ENCODE measurements at regions not wholly inside any gene's neighbourhood (a gene's known extent, or its start where the extent isn't known, plus 50 kb on each side); places are given as distances from the start of the nearest gene placed in this dataset.
"Not testable (repeated sequence)": the region's sequence is repeated elsewhere in the genome, so short reads cannot be mapped to it uniquely, and the experiment has no call there.

DNA sequence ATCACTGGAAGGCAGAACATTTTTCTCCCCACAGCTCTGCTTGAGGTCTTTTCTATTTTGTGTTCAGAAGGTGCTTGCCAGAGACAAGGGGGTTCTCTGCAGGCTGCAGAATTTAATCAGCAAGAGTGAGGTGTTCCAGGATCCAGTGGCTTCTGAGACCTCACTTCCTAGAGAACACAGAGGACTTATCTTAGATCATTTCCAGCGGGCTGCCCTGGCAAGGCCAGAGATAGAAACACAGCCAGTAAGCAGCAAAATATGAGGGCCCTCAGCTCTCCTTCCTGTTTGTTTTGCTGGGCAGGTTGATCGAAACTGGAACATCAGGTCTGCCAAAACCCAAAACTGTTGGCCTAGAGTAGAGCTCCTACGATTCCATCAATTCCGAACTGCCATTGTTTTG is 187.3 kb downstream of the DIRAS2 start:
- in situ Hi-C loops (cut with HindIII; ENCODE audit: low sequenced_read_pairs), result no loop called here

DNA sequence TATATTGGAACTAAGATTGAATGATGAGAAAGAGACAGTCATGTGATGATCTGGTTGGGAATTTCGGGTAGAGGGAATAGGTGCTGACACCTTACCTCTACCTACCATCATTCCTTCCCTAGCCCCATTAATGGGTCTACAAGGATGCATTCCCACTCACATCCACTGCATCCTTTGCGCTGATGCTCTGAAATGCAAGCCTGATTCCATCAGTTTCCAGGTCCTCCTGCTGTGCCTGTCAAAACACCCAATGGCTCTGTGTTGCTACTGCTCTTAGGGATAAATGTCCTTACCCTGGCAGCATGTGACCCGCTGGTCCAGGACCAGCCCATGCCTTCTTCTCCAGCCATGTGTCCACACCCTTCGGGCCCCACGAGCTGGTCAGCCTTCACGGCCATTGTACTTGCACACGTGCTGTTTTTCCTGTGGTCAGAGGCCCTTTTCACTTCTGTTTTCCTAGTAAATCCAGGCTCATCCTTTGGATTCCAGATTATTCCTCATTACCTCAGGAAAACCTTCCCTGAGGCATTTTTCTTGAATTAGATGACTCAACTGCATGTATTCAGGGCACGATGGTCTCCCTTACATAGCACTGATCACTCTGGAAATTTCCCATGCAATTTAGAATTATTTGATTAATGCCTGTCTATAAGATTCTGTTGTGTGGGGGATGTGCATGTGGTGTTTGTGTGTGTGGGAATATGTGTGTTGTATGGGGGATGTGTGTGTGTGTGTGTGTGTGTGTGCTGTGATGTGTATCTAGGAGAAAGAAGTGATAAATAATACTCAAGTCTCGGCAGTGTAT is 185.0 kb downstream of the DIRAS2 start:
- in situ Hi-C loops (cut with HindIII; ENCODE audit: low sequenced_read_pairs), result no loop called here

DNA sequence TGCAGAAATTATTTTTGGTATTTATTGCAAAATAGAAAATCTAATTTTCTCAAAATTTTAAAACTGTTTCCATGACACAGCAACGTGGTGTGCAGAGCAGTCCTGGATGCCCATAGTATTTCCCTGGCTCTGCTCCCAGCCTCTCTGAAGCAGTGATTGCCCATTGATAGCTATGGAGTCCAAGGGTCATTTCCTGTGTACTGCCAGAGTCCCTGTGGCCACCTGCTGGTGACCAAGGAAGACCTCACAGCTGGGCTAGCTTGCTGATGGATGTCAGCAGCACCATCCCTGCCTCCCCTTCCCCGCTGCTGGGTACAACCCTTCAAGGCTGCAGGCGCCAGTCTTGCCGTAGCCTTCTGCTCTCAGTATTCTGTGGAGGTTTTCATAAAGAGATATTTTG is 184.1 kb downstream of the DIRAS2 start:
- in situ Hi-C loops (cut with HindIII; ENCODE audit: low sequenced_read_pairs), result no loop called here

DNA sequence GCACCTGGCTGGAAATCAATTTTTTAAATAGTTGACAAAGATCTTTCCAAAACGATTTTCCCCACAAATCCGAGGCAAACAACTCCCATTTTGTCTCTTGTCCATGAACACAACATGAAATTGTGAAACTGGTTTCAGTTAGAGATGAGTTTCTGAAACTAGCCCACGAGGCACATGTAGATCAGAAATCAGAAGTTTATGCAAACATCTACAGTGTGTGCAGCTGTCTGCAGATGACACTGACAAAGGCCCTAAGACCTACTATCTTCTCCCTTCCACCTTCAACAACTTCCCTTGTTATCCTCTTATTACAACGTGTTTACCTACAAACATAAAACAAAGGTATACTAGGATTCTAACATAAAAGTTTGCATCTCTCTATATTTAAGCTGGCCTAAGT is 183.3 kb downstream of the DIRAS2 start:
- in situ Hi-C loops (cut with HindIII; ENCODE audit: low sequenced_read_pairs), result no loop called here

DNA sequence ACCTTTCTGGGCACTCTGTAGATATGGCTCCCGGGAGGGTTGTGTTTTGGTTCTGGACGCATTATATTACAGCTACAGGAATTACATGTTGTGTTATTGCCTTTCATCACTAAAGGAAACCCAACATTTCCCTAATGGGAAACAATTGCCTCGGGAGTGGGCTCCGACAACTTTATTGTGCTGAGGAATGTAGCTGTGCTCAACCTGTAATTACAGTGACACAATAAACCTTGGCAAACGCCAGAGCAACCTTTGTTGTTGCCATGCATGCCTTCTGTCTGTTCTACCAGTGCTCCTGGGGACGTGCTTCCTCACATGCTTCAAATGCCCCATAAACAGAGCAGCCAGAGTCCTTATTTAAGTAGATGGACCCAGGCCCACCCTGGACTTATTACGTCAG is 182.4 kb downstream of the DIRAS2 start:
- in situ Hi-C loops (cut with HindIII; ENCODE audit: low sequenced_read_pairs), result no loop called here

DNA sequence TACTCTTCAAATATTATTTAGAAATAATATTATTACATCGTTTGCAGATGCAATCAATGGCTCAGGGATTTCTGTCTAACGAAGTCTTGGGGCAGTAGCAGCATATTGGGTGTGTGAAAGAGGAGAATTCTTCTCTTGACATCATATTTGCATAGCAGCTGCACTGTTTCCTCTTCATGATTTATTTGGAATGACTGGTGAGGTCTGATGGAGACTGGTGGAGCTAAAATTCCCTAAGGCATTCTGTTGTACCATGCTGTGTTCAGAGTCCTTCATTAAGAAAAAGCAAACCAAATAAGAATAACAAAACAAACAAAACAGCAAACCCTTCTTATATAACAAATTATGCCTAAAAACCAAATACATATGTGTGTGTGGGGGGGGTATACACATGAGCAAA is 177.6 kb downstream of the DIRAS2 start:
- in situ Hi-C loops (cut with HindIII; ENCODE audit: low sequenced_read_pairs), result no loop called here

DNA sequence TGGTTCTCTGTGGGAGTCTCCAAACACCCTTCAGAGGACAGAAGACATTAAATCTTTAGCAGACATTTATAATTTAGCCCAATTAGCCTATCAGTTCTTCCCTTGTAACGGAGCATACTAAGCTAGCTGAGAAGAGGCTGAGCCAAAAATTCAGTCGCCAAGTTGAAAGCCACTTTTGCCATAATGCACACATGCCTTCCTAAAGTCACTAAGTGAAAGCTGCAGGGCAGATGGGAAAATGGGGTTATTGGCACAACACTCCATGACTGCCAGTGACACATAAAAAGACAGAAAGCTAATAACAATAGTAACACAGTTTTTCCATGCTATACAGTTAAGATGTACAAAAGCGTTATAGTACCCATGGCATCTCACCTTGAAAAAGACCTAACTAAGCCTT is 176.2 kb downstream of the DIRAS2 start:
- in situ Hi-C loops (cut with HindIII; ENCODE audit: low sequenced_read_pairs), result no loop called here

DNA sequence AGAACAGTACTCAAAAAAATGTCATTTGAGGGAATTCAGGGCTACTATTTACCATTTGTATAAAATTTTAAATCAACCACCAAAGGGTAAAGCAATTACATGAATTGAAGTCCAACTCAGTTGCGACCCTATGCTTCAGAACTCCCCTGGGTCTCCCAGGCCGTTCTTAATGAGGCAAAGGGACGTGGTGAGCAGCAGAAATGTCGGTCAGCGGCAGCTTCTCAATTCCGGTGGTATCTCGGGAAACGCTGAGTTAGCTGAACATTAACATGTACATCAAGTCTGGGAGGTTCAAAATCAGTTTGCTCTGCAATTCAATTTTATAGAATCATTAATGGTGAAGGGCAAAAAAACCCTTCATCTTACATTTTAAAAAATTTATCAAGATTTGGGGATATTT is 173.2 kb downstream of the DIRAS2 start:
- in situ Hi-C loops (cut with HindIII; ENCODE audit: low sequenced_read_pairs), result no loop called here

DNA sequence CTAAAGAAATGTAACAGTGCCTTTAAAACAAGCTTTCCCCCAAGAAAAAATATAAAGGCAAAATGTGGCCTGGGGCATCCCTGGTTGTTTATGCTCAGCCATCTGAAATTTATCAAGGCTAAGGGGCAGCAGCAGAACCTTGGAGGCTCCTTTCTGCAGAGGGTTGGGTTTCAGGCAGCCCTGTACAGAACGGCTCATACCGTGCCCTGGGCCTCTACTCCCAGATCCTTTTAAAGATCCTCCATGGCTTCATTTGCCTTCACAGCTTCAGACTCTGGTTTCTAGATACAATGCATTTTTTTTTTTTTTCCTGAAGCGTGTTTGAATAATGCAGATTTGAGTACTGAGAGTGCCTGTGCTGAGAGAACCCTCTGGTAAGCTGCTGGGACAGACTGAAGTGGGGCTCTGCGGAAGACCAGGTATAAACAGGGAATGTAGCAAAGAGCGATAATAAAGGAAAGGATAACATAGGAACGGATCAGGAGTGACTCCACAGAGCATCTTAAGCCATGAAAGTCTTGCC is 172.7 kb downstream of the DIRAS2 start:
- in situ Hi-C loops (cut with HindIII; ENCODE audit: low sequenced_read_pairs), result no loop called here

DNA sequence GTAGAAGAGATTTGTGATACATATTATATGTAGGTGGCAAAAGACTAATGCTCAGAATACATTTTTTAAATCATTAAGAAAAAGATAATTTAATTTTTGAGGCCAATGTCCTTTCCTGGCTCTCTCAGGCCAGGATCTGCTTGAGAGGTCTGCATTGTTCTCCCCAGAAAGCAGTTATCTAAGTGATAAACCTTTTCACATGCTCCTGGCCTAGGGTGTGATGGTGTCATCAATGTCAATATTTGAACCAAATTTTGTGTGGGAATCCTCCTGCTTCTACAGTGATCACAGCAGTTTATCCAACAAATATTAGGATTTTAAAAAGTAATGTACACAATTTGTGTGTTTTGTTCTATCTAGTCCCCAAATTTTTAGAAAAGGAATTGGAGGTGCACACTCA is 166.6 kb downstream of the DIRAS2 start:
- in situ Hi-C loops (cut with HindIII; ENCODE audit: low sequenced_read_pairs), result no loop called here

DNA sequence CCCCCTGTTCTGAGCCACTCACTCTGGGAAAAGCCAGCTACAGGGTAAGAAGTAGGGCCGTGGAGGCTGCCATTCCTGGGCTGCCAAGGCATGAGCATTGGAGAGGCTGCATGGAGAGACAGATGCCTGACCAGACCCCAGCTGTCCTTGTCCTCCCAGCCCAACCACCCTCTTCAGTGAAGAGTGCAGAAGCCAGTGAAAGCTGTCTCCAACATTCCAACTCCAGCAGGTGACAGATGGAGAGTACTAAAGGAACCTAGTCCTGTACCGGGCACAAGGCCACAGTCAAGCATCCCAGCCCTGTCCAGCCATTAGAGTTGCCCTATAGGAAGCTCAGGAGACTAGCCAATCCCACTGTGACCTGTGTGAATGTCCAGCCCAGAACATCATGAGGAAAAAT is 165.1 kb downstream of the DIRAS2 start:
- in situ Hi-C loops (cut with HindIII; ENCODE audit: low sequenced_read_pairs), result no loop called here

DNA sequence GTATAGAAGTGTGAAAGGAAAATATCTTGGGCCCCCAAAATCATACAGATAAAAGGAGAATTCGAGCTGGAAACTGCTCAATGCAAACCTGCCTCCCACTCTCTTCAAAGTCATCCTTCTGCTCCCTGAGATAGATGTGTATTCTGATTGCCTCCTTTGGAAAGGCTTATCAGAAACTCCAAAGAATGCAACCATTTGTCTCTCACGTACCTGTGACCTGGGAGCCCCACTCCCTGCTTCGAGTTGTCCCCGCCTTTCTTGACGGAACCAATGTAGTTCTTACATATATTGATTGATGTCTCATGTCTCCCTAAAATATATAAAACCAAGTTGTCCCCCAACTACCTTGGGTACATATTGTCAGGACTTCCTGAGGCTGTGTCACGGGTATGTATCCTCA is 163.8 kb downstream of the DIRAS2 start:
- in situ Hi-C loops (cut with HindIII; ENCODE audit: low sequenced_read_pairs), result no loop called here

DNA sequence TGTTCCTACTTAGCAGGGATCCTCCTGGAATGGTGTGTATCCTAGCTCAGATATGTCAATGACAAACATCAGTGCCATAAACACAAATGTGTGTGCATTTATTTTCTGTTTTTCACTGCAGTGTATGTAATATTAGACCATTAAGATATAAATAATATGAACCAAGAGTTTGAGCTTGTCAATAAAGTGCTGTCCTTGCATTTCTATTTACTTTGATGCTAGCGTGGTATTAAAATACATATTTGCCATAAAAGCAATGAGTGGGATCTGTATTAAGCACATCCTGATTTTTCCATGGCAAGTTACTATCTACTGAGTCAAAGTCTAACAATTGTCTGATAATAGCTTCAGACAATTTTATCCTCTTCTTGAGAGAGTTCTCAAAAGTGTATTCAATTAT is 157.6 kb downstream of the DIRAS2 start:
- in situ Hi-C loops (cut with HindIII; ENCODE audit: low sequenced_read_pairs), result no loop called here

DNA sequence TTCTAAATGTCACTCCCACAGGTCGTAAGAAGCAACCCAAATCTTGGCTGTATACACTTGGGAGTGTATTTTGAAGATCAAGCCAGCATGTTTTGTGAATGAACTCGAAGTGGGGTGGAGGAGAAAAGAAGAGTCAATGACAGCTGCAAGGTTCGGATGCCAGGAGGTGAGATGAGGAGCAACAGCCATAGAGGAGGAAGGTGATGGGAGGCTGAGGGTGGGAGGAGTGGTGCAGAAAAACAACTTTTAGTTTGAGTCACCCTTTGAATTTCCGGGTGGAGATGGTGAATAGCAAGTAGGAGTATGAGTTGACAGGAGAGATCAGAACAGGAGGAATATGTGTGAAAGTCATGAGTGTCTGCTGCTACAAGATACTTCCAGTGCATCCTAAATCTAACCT is 153.6 kb downstream of the DIRAS2 start:
- in situ Hi-C loops (cut with HindIII; ENCODE audit: low sequenced_read_pairs), result no loop called here

DNA sequence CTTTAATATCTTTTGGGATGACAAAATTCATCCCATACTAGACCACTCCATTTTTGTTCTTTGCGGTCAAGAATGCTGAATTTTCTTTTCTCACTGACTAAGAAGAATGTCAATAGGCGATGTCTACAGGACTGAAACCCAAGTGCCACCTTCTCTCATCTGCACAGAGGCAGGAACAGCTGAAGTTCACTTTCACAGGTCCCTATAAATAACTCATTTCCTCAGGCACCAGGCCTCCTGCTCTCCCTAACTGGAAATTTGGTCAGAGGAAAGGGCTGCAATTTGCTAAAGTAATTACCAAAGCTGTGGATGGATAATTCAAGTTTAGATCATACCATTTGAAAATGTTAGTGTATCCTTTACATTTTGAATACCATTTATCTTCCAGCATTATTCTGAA is 142.9 kb downstream of the DIRAS2 start:
- in situ Hi-C loops (cut with HindIII; ENCODE audit: low sequenced_read_pairs), result no loop called here

DNA sequence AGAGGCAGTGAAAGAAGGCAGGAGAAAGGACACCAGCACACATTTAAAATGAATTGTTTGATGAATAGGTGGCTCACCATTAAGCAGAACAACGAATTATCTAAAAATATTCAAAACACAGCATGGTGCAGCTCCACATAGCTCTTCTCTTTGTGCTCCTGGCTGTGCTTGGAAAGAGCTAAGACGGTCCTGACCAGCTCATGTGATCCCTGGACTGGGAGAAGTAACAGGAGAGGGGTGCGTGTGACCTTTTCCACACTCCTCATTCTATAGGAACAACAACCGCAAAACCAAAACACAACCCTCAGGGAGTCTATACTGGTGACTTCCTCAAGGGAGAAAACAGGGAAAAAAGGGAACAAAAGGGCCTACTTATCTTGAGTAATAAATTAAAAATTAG is 140.5 kb downstream of the DIRAS2 start:
- in situ Hi-C loops (cut with HindIII; ENCODE audit: low sequenced_read_pairs), result no loop called here

DNA sequence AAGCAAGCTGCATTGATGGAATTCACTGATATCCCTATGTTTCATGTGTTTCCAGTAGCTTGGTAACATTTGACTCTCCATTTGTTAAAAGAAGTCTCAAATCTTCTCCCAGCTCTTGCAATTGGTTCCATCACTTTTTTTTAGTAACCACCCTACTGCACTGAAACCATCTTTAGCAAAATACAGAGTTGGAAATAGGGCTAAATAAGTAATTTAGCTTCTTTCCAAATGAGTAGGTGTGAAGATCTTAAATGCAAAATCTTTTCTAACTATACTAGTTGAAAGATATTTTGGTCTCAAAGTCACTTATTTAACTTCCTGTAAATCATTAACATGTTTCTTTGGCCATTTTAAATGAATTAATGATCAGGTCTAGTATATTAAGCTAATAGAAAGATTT is 138.1 kb downstream of the DIRAS2 start:
- in situ Hi-C loops (cut with HindIII; ENCODE audit: low sequenced_read_pairs), result no loop called here

DNA sequence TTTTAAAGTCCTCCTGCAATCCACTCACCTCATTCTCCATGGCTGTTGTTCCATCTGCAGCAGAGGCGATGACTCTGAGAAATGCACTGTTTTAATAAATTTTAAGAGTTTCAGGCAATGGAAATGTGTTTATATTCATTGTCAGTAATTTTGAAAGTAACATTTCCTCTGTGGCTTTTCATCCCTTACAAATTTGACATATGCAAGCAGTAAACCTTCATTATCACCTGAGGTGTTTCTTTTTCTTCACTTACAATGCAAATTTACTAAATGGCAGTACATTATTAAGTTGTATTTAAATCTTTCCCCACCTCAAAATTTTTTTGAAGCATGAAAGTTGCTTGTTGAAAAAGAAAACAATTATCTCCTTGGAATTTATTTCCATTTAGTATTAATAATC is 136.9 kb downstream of the DIRAS2 start:
- in situ Hi-C loops (cut with HindIII; ENCODE audit: low sequenced_read_pairs), result no loop called here

DNA sequence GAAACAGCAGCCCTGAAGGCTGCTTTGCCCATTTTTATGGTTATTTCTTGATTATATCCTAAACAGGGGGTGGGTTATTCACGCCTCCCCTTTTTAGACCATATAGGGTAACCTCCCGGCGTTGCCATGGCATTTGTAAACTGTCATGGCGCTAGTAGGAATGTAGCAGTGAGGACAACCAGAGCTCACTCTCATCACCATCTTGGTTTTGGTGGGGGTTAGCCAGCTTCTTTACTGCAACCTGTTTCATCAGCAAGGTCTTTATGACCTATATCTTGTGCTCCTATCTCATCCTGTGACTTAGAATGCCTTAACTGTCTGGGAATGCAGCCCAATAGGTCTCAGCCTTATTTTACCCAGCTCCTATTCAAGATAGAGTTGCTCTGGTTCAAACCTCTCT is 136.2 kb downstream of the DIRAS2 start:
- in situ Hi-C loops (cut with HindIII; ENCODE audit: low sequenced_read_pairs), result not testable (repeated sequence)

DNA sequence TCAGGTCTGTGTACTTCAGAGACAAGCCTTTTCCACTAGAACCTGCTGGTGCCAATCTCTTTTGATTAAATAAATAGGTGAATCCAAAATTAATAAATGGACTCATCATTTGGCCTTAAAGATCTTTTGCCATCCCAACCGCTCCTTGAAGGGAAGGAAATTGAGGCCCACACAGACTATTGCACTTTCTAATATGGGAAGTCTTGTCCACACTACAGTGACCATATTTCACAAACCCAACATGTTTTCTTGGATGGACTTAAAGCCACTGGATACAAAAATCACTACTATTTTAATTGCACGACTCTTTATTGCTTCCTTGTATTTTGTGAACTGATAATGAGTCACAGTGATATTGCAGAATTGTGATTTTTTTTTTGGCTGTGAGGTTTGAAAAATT is 135.0 kb downstream of the DIRAS2 start:
- in situ Hi-C loops (cut with HindIII; ENCODE audit: low sequenced_read_pairs), result no loop called here

DNA sequence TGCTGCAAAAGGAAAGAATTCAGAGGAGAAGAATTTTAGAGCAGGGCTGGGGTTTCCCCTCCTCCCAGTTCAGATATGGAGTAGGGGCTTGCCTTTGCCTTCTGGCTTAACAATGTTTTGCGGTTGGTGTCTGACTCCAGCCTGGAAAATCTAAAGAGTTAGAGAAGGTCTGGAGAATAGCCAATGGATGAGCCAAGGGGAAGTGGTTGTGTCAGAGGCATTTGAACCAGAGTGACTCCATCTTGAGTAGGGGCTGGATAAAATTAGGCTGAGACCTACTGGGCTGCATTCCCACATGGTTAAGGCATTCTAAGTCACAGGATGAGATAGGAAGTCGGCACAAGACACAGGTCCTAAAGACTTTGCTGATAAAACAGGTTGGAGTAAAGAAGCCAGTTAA is 133.7 kb downstream of the DIRAS2 start:
- in situ Hi-C loops (cut with HindIII; ENCODE audit: low sequenced_read_pairs), result no loop called here

DNA sequence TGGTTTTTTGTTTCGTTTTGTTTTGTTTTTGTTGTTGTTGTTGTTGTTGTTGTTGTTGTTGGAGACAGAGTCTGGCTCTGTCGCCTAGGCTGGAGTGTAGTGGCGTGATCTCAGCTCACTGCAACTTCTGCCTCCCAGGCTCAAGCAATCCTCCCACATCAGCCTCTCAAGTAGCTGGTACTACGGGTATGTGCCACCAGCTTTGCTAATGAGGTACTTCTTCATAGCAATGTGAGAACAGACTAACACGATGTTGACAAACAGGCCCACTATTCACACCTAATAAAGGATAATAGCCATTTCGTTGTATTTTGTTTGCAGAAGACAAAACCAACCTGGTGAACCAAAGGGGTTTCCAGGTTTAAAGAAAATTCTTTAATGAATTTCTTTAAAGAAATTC is 130.9 kb downstream of the DIRAS2 start:
- in situ Hi-C loops (cut with HindIII; ENCODE audit: low sequenced_read_pairs), result no loop called here

DNA sequence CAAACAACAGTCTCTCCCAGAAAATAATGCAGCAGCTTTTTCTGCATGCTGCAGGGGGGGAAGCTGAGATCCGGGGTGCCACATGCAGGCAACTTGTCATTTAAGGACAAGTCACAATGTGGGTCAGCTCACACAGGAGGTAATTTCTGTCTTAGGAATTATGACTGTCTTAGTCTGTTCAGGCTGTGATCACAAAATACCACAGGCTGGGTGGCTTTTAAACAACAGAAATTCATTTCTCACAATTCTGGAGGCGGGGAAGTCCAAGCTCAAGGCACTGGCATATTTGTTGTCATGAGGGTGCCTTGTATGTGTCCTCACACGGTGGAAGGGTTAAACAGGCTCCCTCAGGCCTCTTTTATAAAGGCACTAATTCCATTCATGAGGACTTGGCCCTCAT is 127.7 kb downstream of the DIRAS2 start:
- in situ Hi-C loops (cut with HindIII; ENCODE audit: low sequenced_read_pairs), result no loop called here

Data from DLD1 (cell line).